ENCODE measurements at regions not wholly inside any gene's neighbourhood (a gene's known extent, or its start where the extent isn't known, plus 50 kb on each side); places are given as distances from the start of the nearest gene placed in this dataset.

DNA sequence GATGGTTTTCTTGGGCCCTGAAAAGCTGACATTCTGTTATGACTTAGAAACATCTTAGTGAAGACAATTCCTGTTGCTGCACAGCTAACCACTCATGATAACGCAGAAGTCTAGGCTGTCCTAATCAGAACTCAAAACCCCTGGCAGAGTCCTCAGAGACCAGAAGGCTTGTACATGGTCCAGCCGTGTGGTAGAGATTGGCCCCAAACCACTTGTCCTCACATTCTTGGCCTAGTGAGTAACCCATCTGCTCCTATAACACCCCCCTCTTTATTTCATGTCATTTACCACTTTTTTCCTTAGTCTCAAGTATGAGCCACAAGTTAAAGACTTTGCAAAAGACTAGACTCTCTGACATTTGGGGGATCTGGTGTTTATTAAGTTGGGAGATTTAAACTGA, 116.5 kb upstream of the ADAMTS18 start:
- in situ Hi-C loops (cut with MboI; ENCODE audit: low sequenced_read_pairs): no loop called here

DNA sequence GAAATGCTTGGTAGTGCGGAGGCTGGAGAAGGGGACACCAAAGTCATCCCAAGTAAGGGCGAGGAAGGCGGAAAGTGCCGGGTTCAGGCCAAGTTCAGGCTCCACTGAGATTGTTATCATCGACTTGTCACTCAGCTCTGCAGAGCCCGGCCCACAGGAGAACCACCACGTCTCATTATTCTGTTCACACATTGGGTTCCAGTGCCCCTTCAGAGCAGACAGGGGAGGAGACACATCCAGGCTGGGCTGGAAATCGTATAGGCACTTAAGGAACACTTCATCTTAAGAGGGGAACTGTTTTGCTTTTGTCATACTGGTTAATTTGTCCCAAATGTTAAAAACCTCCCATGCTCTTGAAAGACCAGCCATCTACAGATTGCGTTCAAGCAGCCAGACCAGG, 118.3 kb upstream of the ADAMTS18 start:
- in situ Hi-C loops (cut with MboI; ENCODE audit: low sequenced_read_pairs): no loop called here

DNA sequence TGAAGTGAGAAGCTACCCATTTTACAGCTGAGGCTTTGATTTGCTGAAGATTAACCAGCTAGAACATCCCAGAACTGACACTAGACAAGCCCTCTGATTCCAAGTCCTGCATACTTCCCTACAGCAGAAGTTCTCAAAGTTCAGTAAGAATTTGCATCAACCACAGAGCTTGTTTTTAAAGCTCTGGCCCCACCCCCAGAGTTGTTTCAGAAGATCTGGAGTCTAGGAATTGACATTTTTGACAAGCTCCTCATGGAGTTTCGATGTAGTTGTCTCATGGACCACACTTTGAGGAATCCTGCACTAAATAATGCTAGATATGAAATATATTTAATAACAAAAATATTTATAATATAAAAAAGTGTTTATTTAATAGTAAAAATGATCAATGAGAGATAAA, 120.3 kb upstream of the ADAMTS18 start:
- in situ Hi-C loops (cut with MboI; ENCODE audit: low sequenced_read_pairs): no loop called here

DNA sequence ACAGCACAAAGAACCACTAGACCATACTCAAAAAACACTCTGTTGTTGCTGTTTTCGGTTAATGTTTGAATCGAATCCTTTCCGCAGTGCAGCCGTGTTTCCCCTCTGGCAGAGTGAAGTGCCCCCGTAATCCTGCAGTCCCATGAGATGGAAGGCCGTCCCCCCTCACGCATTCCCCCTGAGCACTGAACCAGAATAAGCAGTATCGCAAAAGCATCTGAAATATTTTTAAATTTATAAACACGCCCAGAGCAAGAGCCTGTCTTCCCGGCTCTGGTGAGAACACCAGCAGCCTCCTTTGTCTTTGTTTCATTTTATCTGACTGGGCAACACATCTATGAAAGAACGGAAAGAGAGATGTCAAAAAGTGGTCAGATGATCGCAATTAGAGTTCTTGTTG, 121.0 kb upstream of the ADAMTS18 start:
- in situ Hi-C loops (cut with MboI; ENCODE audit: low sequenced_read_pairs): no loop called here

DNA sequence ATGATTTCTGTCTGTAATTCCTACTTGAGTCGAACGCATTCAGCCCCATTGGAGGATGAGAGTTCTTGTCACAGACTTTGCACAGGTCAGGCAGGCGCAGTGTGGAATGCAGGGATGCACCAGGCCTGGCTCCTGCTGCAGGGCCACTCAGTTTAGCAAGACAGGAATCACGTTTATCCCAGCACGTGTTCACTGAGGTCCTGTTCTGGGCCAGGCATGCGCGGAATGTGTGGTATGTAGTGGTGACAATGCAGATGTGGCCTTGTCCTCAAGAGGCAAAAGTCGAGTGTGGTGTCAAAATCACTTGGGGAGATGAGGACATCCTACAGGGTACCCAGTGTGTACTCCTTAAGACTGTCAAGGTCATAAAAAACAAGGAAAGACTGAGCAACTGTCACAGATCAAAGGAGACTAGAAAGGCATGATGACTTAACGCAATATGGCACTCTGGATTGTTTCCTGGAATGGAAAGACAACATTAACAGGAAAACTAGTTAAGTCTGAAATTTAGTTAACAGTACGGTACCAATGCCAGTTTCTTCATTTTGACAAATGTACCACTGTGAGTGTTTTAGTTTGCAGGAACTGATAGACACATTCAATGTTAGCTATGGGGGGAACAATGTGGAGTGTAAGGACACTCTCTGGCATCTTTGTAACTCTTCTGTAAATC, 121.5 kb upstream of the ADAMTS18 start:
- in situ Hi-C loops (cut with MboI; ENCODE audit: low sequenced_read_pairs): no loop called here

DNA sequence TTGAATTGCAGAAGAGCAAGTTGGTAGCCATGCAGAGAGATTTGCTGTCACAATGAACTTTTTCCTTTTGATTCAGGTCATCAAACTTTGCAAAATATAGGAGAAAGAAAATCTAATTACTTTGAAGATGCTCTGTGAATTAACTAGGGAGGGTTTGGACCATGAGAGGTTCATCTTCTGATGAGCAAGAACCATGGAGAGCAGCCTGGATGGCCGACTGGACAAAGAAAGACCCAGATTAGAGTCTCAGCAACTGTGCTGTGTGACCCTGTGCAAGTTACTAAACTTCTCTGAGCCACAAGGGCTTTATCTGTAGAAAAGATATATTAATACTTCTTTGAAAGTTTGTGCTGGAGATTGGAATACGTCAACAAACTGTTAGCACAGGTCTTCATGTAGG, 122.6 kb upstream of the ADAMTS18 start:
- in situ Hi-C loops (cut with MboI; ENCODE audit: low sequenced_read_pairs): no loop called here

DNA sequence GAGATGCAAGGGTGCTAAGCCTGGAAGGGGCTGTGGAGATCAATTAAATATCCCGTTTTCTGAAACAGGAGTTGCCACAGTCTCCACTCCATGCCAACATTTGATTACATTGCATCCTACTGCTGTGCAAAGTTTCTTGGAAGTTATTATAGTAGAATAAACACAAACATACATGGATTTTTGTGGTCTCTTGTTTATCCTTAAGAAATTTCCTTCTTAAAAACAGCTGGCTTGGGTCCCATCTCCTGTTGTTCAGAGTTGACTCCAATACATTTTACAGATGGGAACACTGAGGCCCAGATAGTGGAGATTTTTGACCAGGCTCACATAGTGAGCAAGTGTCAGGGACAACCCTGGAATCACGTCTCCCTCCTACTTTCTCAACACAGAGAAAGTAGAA, 124.0 kb upstream of the ADAMTS18 start:
- in situ Hi-C loops (cut with MboI; ENCODE audit: low sequenced_read_pairs): no loop called here

DNA sequence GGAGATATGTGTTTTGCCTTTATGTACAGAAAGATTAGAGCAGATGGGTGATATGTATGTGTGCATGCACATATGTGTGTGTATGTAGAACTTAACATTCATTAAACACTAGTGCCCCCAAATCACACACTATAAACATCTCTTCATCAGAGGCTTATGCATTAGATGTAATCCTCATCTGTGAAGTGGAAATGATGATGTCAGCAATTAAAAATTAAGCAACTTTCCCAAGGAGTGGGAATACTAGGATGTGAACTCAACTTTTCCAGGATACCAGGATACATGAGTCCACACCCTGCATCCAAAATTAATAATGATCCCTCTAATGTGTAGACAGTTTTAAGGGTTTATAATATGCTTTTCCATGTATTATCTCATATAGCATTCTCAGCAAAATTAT, 127.7 kb upstream of the ADAMTS18 start:
- in situ Hi-C loops (cut with MboI; ENCODE audit: low sequenced_read_pairs): no loop called here

DNA sequence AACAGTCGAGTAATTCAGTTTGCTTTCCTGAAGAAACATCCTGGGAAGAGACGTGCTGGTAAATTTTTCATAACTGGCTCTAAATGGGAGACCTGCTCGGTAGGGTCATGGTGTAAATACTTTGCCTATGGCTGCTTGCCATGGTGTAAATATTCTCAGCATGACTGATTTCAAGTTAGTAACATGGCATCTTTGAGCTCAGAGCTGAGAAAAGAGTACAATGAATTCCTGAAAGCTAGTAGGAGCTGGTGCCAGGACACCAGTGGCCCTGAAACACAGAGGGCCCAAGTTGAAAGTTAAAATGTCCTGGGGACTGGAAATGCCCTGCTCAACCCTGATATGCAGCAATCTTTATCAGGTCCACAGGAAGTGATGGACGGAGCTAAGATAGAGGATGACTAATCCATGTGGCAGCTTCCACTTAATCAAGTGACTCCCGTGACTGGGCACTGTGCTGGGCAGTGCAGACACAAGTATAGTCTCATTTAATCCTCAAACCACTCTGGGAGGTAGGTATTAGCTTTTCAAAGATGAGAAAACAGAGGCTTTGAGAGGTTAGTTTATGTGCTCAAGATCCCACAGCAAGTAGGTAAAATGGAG, 130.1 kb upstream of the ADAMTS18 start:
- in situ Hi-C loops (cut with MboI; ENCODE audit: low sequenced_read_pairs): no loop called here

DNA sequence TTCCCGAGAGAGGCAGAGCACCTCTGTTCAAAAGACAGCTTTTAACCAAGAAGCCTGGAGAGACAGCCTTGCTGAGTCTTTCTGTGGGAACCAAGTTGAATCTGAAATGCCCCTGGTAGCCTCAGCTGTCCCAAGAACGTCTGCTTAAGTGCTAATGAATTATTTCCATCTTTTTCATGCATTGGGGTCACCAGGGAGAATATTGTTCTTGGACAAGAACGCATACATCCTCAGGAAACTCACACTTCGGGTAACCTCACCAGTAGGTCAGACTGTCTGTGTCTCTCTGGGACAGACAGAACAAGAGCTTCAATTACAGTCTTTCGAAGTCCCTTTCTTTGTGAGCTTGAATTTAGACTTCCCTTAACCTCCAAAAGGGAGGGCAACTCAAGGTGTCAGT, 134.6 kb upstream of the ADAMTS18 start:
- in situ Hi-C loops (cut with MboI; ENCODE audit: low sequenced_read_pairs): no loop called here

DNA sequence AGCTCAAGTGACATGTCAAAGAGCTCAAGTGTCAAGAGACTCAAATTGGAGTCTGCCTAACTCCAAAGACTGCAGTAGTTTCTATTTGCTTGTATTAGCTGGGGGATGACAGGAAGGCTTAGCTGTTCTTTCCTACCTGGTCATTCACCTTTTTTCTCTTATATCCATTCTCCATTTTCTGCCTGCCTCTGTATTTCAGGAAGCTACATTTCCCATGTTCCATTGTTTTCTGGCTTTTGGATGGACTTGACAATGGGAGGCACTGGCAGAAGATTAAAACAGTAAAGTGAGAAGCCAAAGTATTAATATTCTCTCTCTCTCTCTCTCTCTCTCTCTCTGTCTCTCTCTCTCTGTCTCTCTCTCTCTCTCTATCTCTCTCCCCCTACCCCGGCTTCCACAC, 135.7 kb upstream of the ADAMTS18 start:
- in situ Hi-C loops (cut with MboI; ENCODE audit: low sequenced_read_pairs): no loop called here

DNA sequence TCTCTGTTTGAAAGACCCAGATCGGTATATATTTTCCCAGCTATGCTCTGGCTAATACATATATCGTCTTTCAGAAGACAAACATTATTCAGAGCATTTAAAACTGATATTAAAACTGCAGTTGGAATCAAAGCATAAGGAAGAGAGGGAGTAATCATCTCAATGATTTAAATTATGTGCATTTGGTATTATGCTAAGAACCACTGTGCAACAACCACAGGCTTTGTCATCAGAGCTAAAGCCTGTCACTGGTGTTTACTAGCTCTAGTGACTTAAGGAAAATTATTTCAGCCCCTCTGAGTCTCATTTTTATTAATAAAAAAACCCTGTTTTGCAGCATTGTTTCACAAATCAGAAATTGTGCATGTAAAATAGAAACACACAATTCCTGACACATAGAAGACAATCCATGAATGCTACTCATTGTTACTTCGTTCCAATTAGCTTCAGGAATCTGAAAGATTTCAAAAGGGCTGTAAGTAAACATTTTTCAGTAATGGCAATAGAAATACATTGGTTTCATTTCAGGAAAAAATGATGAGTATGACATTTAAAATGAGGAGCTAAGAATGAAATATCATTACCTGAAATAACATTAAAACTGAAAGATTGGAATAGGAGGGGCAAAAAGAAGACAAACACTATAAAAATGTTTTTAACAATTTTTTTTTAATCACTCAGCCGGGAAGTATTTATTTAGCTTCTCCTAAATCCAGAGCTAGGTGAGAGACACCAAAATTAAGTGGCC, 136.5 kb upstream of the ADAMTS18 start:
- in situ Hi-C loops (cut with MboI; ENCODE audit: low sequenced_read_pairs): no loop called here

DNA sequence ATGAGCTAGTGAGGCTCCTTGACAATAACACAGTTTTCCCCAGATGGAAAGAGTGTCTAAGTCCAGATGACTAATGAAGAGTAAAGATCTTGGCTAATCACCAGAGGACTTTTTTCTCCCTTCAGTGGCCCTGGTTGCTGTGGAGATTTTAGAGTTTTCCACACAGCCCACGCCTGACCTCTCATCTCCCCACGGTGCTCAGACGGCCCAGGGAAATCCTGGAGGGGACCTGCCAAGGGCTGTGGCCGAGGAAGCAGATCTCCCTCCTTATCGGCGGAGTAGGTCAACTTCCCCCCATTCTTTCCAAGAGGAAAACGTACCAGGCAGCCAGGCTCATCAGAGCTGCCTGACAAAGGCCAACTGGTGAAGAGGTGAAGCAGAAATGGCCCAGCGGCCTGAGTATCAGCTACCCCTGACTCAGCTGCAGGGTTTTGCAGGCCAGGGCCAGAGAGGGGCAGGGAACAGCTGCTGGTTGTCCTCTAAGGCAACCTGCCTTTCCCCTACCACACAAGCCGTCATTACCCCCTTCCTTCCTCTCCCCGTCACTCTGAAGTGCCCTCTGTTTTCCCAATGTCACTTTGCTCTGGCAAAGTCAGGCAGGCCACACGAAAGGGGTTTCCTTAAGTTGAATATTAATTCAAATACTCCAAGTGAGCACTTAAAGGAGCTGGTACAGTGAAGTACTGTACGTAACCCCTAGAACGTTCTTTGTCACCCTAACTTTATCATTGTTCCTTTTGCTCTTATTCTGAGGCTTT, 140.2 kb upstream of the ADAMTS18 start:
- in situ Hi-C loops (cut with MboI; ENCODE audit: low sequenced_read_pairs): loop anchor here (25.0 kb wide), 1 partner anchor 338 kb away; no protein-coding TSS in a partner anchor

DNA sequence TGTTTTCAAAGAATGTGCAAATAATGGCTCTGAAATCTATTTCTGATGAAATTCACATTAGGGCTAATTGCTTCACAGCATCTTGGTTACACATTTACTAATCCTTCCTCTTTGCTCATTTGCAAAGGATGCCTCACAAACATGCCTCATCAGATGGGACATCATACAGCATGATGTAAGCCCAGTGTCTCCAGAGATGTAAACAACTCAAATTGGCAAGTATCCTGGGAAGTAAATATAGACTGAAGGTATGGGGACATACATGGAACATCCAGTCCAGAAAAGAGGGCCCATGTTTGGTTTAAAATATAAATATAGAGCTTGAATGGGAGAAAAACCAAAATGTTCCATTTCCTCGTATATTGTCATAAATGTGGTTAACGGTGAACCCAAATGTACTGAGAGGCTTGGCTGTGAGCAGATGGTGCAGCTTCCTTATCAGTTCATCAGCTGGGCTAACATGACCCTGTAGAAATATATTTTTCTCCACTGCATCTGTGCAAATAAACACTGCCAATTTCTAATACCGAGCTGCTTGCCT, 142.9 kb upstream of the NUDT7 start:
- in situ Hi-C loops (cut with MboI; ENCODE audit: low sequenced_read_pairs): loop anchor here (25.0 kb wide), 1 partner anchor 342 kb away; no protein-coding TSS in a partner anchor

DNA sequence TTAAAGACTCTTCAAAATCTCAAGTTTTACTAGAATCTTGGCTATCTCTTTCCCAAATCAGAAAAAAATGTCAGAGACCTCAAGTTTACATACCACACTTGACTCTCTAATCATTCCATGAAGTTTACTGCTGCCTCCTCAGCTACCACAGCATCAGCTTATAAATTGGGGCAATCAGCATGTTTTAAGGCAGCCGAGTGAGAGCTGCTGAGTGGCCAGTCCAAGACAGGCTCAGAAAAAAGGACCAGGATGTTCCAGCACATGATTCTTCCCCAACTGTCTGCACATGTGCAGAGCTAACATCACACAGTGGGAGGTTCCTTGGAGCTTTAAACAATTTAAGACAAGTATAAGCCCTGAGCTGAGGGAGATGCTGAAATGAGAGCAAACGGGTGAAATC, 140.6 kb upstream of the NUDT7 start:
- in situ Hi-C loops (cut with MboI; ENCODE audit: low sequenced_read_pairs): loop anchor here (25.0 kb wide), 1 partner anchor 344 kb away; no protein-coding TSS in a partner anchor

DNA sequence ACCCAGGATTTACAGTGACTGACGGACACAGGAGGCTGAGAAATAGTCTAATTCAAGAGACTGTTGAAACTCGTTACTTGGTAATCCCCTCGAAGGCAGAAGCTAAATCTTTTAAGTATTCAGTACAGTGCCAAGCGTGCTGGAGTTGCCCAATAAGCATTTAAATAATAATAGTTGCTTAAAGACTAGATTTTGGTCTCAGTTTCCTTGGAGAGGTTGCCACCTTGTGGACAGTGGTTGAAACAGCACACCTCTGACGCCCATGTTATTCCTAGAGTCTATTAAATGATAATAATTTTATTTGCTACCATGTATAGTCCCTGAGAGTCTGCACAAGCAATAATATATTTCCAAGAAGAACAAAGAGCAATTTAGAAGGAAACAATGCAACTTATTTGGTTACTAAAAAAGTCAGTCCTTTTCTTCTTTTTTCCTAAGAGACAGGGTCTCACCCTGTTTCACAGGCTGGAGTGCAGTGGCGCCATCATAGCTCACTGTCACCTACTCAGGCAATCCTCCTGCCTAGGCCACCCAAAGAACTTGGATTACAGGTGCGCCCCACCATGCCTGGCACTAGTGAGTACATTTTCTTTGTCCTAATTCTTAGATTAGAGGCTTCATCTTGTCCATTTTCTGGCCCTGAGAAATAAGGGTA, 138.0 kb upstream of the NUDT7 start:
- in situ Hi-C loops (cut with MboI; ENCODE audit: low sequenced_read_pairs): loop anchor here (25.0 kb wide), 1 partner anchor 347 kb away; no protein-coding TSS in a partner anchor

DNA sequence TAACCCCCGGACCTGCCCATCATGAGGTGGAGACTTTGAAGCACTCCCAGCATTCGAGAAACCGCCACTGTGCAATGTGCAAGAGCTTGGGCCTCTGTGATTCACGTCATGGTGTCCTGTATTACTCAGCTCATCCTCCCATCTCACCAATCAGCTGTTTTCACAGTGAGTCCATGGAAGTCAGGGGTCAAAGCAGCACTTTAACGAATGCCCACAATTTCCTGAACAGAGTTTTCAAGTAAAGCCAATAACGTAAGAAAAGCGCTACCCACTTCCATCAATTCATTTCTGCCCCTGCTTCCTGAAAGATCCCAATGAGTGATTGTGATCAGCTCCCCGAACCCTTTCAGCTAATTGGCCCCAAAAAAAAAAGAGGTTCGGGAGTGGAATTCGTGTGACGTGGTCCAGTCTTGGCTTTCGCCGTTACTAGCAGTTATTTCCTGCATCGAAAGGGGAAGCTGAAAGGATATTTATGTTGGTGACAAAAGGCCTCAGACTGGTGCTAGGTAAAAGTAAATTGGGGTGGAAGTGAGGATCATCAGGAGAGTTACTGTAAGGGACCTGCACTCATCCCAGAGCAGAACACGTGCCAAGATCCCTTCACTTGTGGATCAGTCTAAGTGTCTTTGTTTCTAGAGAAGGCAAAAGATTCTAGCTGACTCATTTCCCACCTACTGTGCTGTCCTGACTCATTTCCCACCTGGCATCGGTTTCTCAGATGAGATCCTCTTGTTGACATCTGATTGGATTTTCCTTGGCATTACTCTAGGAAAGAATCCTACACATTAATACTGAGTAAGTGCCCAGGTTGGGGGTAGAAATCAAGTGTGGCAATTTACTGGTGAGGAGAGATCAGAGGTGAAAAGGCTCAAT, 136.7 kb upstream of the NUDT7 start:
- in situ Hi-C loops (cut with MboI; ENCODE audit: low sequenced_read_pairs): loop anchor here (25.0 kb wide), 1 partner anchor 348 kb away; no protein-coding TSS in a partner anchor

DNA sequence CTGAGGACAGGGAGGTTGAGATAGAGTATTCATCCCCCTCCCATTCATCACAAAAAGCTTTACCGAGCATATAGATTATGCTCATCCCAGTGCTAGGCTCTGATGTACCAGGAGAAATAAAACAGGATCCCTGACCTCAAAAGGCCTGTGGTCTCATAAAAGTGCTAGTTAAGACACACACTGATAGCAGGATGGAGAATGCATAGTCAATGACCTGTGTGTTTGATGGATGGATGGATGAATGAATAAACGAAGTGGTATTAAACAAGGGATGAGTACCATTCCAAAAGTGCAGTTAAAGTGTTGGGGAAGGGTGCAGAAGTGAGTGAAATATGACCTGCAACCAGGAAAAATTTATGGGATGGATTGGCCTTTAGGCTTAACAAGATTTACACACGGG, 133.9 kb upstream of the NUDT7 start:
- in situ Hi-C loops (cut with MboI; ENCODE audit: low sequenced_read_pairs): loop anchor here (25.0 kb wide), 1 partner anchor 351 kb away; no protein-coding TSS in a partner anchor

DNA sequence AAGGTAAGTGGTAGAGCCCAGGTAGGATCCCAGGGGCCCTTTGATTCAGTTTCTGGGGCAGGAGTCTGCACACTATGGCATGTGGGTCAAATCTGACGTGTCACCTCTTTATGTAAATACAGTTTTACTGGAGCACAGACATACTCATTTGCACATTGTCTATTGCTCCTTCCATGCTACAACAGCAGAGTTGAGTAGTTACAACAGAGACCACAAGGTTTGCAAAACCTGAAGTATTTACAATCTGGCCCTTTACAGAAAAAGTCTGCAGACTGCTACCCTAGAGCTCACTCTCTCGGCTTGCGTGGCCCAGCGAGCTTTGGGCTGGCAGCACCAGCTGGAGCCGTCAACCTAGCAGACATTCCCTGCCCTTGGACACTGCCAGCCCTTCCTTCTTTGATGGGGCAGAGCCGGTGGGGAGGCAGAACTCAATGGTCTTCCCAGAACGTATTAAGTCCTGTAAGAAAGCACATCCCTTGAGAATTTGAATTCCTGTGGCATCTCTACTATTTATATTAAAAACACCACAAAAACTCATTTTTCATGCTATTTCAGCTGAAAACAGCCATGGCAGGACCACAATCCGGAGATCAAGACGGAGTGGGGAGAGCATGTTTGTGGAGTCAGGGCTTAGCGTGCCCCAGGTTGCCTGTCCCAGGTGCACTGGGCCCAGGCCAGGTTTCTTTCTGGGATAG, 133.1 kb upstream of the NUDT7 start:
- in situ Hi-C loops (cut with MboI; ENCODE audit: low sequenced_read_pairs): loop anchor here (25.0 kb wide), 1 partner anchor 352 kb away; no protein-coding TSS in a partner anchor
